ENCODE measurements at regions not wholly inside any gene's neighbourhood (a gene's known extent, or its start where the extent isn't known, plus 50 kb on each side); places are given as distances from the start of the nearest gene placed in this dataset.

- TF ChIP-seq BCL3 (CRISPR knock-in tag; IDR thresholded peaks at IDR 0.05) (peak; percentile 89), CBX1 (IDR thresholded peaks at IDR 0.05; ENCODE audit: low read depth) (no peak), ZNF747 (CRISPR knock-in tag; IDR thresholded peaks at IDR 0.05; ENCODE audit: borderline replicate concordance) (peak; percentile 95), MEIS2 (CRISPR knock-in tag; IDR thresholded peaks at IDR 0.05) (peak; percentile 97), ZNF557 (CRISPR knock-in tag; IDR thresholded peaks at IDR 0.05) (peak; percentile 88; the same call in 1 of the 2 replicates), ZNF772 (CRISPR knock-in tag; IDR thresholded peaks at IDR 0.05) (peak; percentile 98), MED13 (CRISPR knock-in tag; IDR thresholded peaks at IDR 0.05) (peak; percentile 44), ZNF703 (CRISPR knock-in tag; IDR thresholded peaks at IDR 0.05; ENCODE audit: borderline replicate concordance) (peak; percentile 90; the same call in 1 of the 2 replicates), ZNF570 (CRISPR knock-in tag; IDR thresholded peaks at IDR 0.05; ENCODE audit: borderline replicate concordance) (no peak), ZFY (CRISPR knock-in tag; IDR thresholded peaks at IDR 0.05) (peak; percentile 97), CREM (IDR thresholded peaks at IDR 0.05) (peak; percentile 88), CREM (CRISPR knock-in tag; IDR thresholded peaks at IDR 0.05) (no peak; the same call in 1 of the 2 replicates), PREB (CRISPR knock-in tag; IDR thresholded peaks at IDR 0.05) (no peak), JUNB (CRISPR knock-in tag; IDR thresholded peaks at IDR 0.05; ENCODE audit: borderline replicate concordance) (0 out of 2 replicates have a peak, but pooled peaks have one; percentile 55), EED (CRISPR knock-in tag; IDR thresholded peaks at IDR 0.05) (no peak), HMG20B (CRISPR knock-in tag; conservative IDR thresholded peaks at IDR 0.05) (no peak; the same call in 1 of the 2 replicates), TFDP2 (CRISPR knock-in tag; IDR thresholded peaks at IDR 0.05) (peak; percentile 83), AGO1 (IDR thresholded peaks at IDR 0.05; ENCODE audit: low read depth, low read length, poor library complexity, severe bottlenecking) (no peak), TOPORS (CRISPR knock-in tag; IDR thresholded peaks at IDR 0.05) (peak; percentile 79; the same call in 1 of the 2 replicates), ZSCAN29 (CRISPR knock-in tag; conservative IDR thresholded peaks at IDR 0.05) (peak; percentile 81; the same call in 1 of the 2 replicates), CC2D1A (CRISPR knock-in tag; IDR thresholded peaks at IDR 0.05) (no peak), MLLT10 (CRISPR knock-in tag; IDR thresholded peaks at IDR 0.05) (no peak), DNMT3B (CRISPR knock-in tag; conservative IDR thresholded peaks at IDR 0.05) (0 out of 2 replicates have a peak, but pooled peaks have one; percentile 24), ZNF558 (CRISPR knock-in tag; IDR thresholded peaks at IDR 0.05; ENCODE audit: borderline replicate concordance) (peak; percentile 94), ZNF335 (CRISPR knock-in tag; IDR thresholded peaks at IDR 0.05) (0 out of 2 replicates have a peak, but pooled peaks have one; percentile 65), ZNF598 (CRISPR knock-in tag; IDR thresholded peaks at IDR 0.05; ENCODE audit: borderline replicate concordance) (peak; percentile 85; the same call in 1 of the 2 replicates), ZNF788 (CRISPR knock-in tag; IDR thresholded peaks at IDR 0.05; ENCODE audit: borderline replicate concordance) (peak; percentile 98; the same call in 1 of the 2 replicates), FIP1L1 (IDR thresholded peaks at IDR 0.05; ENCODE audit: borderline replicate concordance, insufficient read depth, low read depth, low read length) (no peak), ZNF773 (CRISPR knock-in tag; IDR thresholded peaks at IDR 0.05; ENCODE audit: borderline replicate concordance) (no peak)
These were observed 66.4 kb upstream of the NEDD9 start (continued) for GRCh38 chr6:11298651-11299420.

All from HepG2 (cell line).